ENCODE measurements at regions not wholly inside any gene's neighbourhood (a gene's known extent, or its start where the extent isn't known, plus 50 kb on each side); places are given as distances from the start of the nearest gene placed in this dataset.

GRCh38 chr10:6763423-6763822, 183.3 kb upstream of the PRKCQ start:
- TF ChIP-seq EZH2 (IDR thresholded peaks at IDR 0.05; ENCODE audit: borderline replicate concordance, low read length) (no peak), CTCF (IDR thresholded peaks at IDR 0.05; ENCODE audit: low read length) (no peak)
